ENCODE measurements at regions not wholly inside any gene's neighbourhood (a gene's known extent, or its start where the extent isn't known, plus 50 kb on each side); places are given as distances from the start of the nearest gene placed in this dataset.

- TF ChIP-seq GATA3 (IDR thresholded peaks at IDR 0.05; ENCODE audit: low read depth, low read length), result no peak
- TF ChIP-seq GATA2 (IDR thresholded peaks at IDR 0.05; ENCODE audit: low read depth, low read length), result no peak
These were observed 832.3 kb downstream of the PCDH17 start for GRCh38 chr13:58463841-58464240.

GRCh38 chr13:58467176-58467575 is 835.6 kb downstream of the PCDH17 start:
- no peak for TF ChIP-seq GATA2 (IDR thresholded peaks at IDR 0.05; ENCODE audit: low read depth, low read length)
- no peak for TF ChIP-seq GATA3 (IDR thresholded peaks at IDR 0.05; ENCODE audit: low read depth, low read length)

- no peak for TF ChIP-seq GATA3 (IDR thresholded peaks at IDR 0.05; ENCODE audit: low read depth, low read length)
- TF ChIP-seq GATA2 (IDR thresholded peaks at IDR 0.05; ENCODE audit: low read depth, low read length), result no peak
These were observed 840.9 kb downstream of the PCDH17 start for GRCh38 chr13:58472483-58472882.

- TF ChIP-seq GATA2 (IDR thresholded peaks at IDR 0.05; ENCODE audit: low read depth, low read length) (no peak), GATA3 (IDR thresholded peaks at IDR 0.05; ENCODE audit: low read depth, low read length) (no peak)
These were observed 843.0 kb downstream of the PCDH17 start for GRCh38 chr13:58474581-58474980.

DNA sequence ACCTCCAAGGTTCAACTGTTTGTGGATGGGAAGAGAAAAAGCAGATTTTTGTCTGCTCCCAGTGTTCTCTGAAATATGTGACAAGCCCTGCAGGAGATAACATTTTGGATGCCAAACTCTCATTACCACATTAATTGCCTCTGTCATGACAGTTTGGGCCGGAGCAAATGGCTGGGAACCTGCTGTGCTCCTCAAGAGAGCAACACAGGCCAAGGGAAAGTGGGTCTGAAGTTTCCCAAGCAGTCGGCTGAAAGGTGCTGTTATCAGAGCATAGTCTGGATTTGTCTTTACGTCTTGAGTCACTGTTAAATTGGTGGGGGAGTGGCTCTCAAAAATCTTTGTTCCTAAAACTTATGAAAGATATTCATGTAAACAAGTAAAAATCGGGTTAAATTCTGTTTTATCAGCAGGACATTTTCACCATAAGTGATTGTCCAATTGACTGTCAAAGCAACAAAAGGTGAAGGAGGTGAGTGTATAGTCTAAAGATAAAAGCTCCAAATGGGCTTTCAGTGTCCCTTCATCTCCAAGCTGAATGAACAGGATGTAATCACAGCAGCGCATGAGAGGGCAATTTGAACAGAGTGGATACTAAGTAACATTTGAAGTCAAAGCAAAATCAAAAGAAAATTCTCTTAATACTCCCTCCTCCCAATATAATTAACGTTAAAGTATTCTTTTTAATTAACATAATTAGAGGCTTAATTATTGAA is 844.8 kb downstream of the PCDH17 start:
- TF ChIP-seq GATA2 (IDR thresholded peaks at IDR 0.05; ENCODE audit: low read depth, low read length) (no peak), GATA3 (IDR thresholded peaks at IDR 0.05; ENCODE audit: low read depth, low read length) (no peak)

DNA sequence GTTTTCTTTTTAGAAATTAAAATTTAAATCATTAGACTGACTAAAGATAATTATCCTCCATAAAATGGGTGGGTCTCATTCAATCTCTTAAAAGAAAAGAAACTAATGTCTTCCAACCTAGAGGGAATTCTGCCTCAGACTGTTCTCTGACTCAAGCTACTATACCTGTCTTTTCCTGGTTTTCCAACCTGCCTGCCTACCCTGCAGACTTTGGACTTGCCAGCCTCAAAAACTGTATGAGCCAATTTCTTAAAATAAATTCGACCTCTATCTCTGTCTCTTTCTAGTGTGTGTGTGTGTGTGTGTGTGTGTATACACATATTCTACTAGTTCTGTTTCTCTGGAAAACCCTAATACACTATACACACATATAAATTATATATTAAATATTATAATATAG is 847.3 kb downstream of the PCDH17 start:
- TF ChIP-seq GATA2 (IDR thresholded peaks at IDR 0.05; ENCODE audit: low read depth, low read length), result no peak
- no peak for TF ChIP-seq GATA3 (IDR thresholded peaks at IDR 0.05; ENCODE audit: low read depth, low read length)

- TF ChIP-seq GATA2 (IDR thresholded peaks at IDR 0.05; ENCODE audit: low read depth, low read length), result no peak
- no peak for TF ChIP-seq GATA3 (IDR thresholded peaks at IDR 0.05; ENCODE audit: low read depth, low read length)
These were observed 848.5 kb downstream of the PCDH17 start for GRCh38 chr13:58480061-58480460.

- TF ChIP-seq GATA3 (IDR thresholded peaks at IDR 0.05; ENCODE audit: low read depth, low read length) (no peak), GATA2 (IDR thresholded peaks at IDR 0.05; ENCODE audit: low read depth, low read length) (no peak)
These were observed 856.7 kb downstream of the PCDH17 start for GRCh38 chr13:58488251-58488650.

DNA sequence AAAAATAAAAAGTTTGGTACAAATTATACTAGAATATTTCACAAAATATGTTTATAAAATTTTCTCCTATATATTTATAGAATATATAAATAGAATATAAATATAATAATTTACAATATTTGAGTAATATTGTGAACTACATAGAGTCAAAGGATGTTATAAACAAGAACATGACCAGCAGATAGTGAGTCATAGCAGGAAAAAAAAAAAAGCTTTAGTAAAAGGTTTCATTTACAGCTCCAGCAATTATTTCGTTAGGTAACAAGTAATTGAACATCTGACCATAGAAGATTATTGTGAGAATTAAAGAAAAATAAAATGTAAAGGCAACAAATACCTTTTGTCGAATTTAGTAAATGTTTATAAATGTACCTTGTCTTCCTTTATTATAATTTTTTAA is 864.1 kb downstream of the PCDH17 start:
- no peak for TF ChIP-seq GATA2 (IDR thresholded peaks at IDR 0.05; ENCODE audit: low read depth, low read length)
- TF ChIP-seq GATA3 (IDR thresholded peaks at IDR 0.05; ENCODE audit: low read depth, low read length), result no peak

- TF ChIP-seq GATA3 (IDR thresholded peaks at IDR 0.05; ENCODE audit: low read depth, low read length) (no peak), GATA2 (IDR thresholded peaks at IDR 0.05; ENCODE audit: low read depth, low read length) (no peak)
These were observed 869.4 kb downstream of the PCDH17 start for GRCh38 chr13:58500938-58501337.

- TF ChIP-seq GATA3 (IDR thresholded peaks at IDR 0.05; ENCODE audit: low read depth, low read length) (no peak), GATA2 (IDR thresholded peaks at IDR 0.05; ENCODE audit: low read depth, low read length) (no peak)
These were observed 896.8 kb downstream of the PCDH17 start for GRCh38 chr13:58528351-58528750.

DNA sequence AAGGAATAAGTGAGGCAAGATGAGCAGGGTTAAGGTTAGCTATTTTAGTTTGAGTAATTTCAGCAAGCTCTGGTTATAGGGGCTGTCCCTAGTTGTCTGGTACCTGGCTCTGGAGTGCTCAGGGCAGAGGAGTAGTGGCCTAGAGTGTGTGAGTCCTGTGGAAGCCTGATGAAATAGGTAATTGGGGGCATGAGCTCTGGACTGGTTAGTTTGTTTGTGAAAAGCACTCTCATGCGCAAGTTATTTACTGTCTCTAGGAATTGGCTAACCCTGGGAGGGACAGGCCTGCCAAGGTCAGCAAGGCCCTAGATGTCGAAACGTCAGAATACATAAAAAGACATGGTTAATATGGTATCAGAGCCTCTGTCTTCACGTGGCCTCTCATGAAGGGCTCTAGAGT is 900.1 kb downstream of the PCDH17 start:
- TF ChIP-seq GATA3 (IDR thresholded peaks at IDR 0.05; ENCODE audit: low read depth, low read length) (no peak), GATA2 (IDR thresholded peaks at IDR 0.05; ENCODE audit: low read depth, low read length) (no peak)

DNA sequence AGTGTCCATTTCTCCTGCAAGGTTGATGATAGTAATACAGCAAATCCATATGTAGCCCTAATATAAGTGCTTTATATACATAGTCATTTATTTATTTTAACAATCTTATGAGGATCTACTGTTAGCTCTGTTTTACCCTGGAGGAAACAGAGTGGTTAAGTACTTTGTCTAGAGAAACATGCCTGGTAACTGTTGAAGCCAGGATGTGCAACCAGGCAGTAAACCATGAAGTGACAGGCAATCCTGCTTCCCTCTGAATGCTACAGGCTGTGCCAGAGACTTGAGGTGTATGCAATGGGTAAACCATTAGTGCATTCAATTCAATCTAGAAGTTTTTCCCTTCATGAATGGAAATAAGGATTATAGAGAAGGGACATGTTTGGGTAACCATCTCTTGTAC is 911.0 kb downstream of the PCDH17 start:
- TF ChIP-seq GATA3 (IDR thresholded peaks at IDR 0.05; ENCODE audit: low read depth, low read length) (no peak), GATA2 (IDR thresholded peaks at IDR 0.05; ENCODE audit: low read depth, low read length) (no peak)

- TF ChIP-seq GATA3 (IDR thresholded peaks at IDR 0.05; ENCODE audit: low read depth, low read length), result no peak
- TF ChIP-seq GATA2 (IDR thresholded peaks at IDR 0.05; ENCODE audit: low read depth, low read length), result no peak
These were observed 915.9 kb downstream of the PCDH17 start for GRCh38 chr13:58547419-58547818.

GRCh38 chr13:58566176-58566575 is 934.6 kb downstream of the PCDH17 start:
- TF ChIP-seq GATA2 (IDR thresholded peaks at IDR 0.05; ENCODE audit: low read depth, low read length), result no peak
- no peak for TF ChIP-seq GATA3 (IDR thresholded peaks at IDR 0.05; ENCODE audit: low read depth, low read length)

GRCh38 chr13:58573743-58574142 is 942.2 kb downstream of the PCDH17 start:
- TF ChIP-seq GATA3 (IDR thresholded peaks at IDR 0.05; ENCODE audit: low read depth, low read length) (no peak), GATA2 (IDR thresholded peaks at IDR 0.05; ENCODE audit: low read depth, low read length) (no peak)

Data from SH-SY5Y (cell line).